SU-DHL-6 (cell line): ENCODE measurements at regions not wholly inside any gene's neighbourhood (a gene's known extent, or its start where the extent isn't known, plus 50 kb on each side); places are given as distances from the start of the nearest gene placed in this dataset.

ENCODE experiments used
- H2AFZ ChIP-seq: fragments of 200-600 bp; sonication (generic); 2 replicates; pipeline ENCODE4 v1.6.1; 2014; ENCODE audit warnings: low read depth, mild to moderate bottlenecking, moderate library complexity, mixed read lengths, antibody characterized with exemption, low read length; ENCODE audit not compliant: severe bottlenecking
- H3F3A ChIP-seq: fragments of 200-600 bp; shearing (Covaris generic); 2 replicates; pipeline ENCODE4 v1.6.0; 2016; ENCODE audit warnings: antibody characterized with exemption, mild to moderate bottlenecking; ENCODE audit not compliant: insufficient read depth
- H3K27ac ChIP-seq: fragments of 200-600 bp; sonication (generic); 2 replicates; pipeline ENCODE4 v1.5.1; 2016; ENCODE audit warnings: low read depth, mild to moderate bottlenecking, low read length, moderate library complexity, mixed read lengths
- H3K27me3 ChIP-seq: fragments of 200-600 bp; sonication (generic), shearing (Covaris generic); 2 replicates; pipeline ENCODE4 v1.6.0; 2014; ENCODE audit warnings: mild to moderate bottlenecking, low read length
- H3K36me3 ChIP-seq: fragments of 200-600 bp; sonication (generic); 2 replicates; pipeline ENCODE4 v1.6.1; 2014; ENCODE audit warnings: mild to moderate bottlenecking, low read length, mixed read lengths
- H3K4me2 ChIP-seq: fragments of 300-600, 200-600 bp; shearing (Covaris generic), sonication (generic); 2 replicates; pipeline ENCODE4 v1.6.0; 2014; ENCODE audit warnings: low read length, low read depth, mild to moderate bottlenecking; ENCODE audit not compliant: poor library complexity, severe bottlenecking
- H3K4me3 ChIP-seq: fragments of 200-600 bp; sonication (generic); 2 replicates; pipeline ENCODE4 v1.5.1; 2014; ENCODE audit warnings: antibody characterized with exemption, low read length, mild to moderate bottlenecking, mixed read lengths; ENCODE audit not compliant: insufficient read depth, poor library complexity, severe bottlenecking
- H3K79me2 ChIP-seq: fragments of 200-600 bp; sonication (generic); 2 replicates; pipeline ENCODE4 v1.6.1; 2014; ENCODE audit warnings: mild to moderate bottlenecking, low read length, moderate library complexity; ENCODE audit not compliant: insufficient read depth
- H3K9ac ChIP-seq: fragments of 200-600 bp; sonication (generic); 2 replicates; pipeline ENCODE4 v1.7.0; 2014; ENCODE audit warnings: mild to moderate bottlenecking, low read length
- H3K9me2 ChIP-seq: fragments of 200-600 bp; sonication (generic); replicated peaks from 2 replicates; pipeline ENCODE4 v1.6.1; 2014; ENCODE audit warnings: low read length; ENCODE audit not compliant: insufficient read depth
- H3K9me3 ChIP-seq: fragments of 200-600 bp; sonication (generic); 2 replicates; pipeline ENCODE4 v1.6.1; 2014; ENCODE audit warnings: low read length, mixed read lengths; ENCODE audit not compliant: insufficient read depth
- H4K20me1 ChIP-seq: fragments of 200-600 bp; sonication (generic); 2 replicates; pipeline ENCODE4 v1.6.1; 2014; ENCODE audit warnings: low read depth, mild to moderate bottlenecking, antibody characterized with exemption, low read length, moderate library complexity, mixed read lengths
- EZH2phosphoT487 ChIP-seq: fragments of 200-600 bp; sonication (generic), shearing (Covaris generic); conservative IDR thresholded peaks from 2 replicates; pipeline ENCODE4 v1.6.1; 2018; ENCODE audit warnings: mild to moderate bottlenecking, antibody characterized with exemption, low read length, moderate library complexity, mixed read lengths
- TF ChIP-seq, protein P1 (sequence below): fragments of 200-600 bp; sonication (generic); IDR thresholded peaks from one replicate; pipeline ENCODE4 v1.5.1; 2017; ENCODE audit warnings: antibody characterized with exemption, mild to moderate bottlenecking, low read length, moderate library complexity; ENCODE audit not compliant: insufficient read depth, poor library complexity, severe bottlenecking

DNA sequence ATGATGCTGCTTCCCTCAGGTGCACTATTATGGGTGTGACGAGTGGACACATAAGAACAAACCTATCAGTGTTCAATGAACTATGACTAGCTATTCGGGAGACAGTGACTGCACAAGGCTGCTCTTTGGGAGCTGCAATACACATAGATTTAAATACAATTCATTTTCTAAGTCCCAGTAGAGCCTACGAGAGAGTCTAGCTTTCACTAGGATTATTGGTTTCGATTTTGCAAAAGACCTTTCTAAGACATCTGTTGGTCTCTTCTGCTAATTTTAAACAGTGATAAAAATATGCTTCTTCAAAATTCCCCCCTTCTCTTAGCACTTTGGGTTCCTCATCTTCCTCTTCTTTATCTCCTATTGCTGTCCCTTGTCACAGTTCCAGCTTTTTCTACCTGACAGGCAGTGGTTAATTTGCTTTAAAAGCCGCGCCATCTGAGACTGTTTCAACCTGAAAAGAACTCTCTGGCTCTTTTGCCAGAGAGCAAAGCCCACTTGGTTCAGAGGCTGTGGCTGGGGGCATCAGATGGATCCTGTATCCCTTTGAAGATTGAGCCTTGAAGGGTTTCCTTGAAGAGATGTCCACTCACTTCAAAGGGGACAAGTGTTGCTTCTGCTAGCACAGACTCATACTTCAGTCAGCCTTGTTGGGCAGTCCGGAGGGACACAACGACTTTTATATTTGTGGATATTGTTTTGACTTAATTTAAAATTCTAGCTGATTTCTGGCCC is 241.5 kb downstream of the MAN2A1 start:
- H3K4me2 ChIP-seq: no peak overlapping the region
- H3K27me3 ChIP-seq: no peaks in the 10 kb centered on the region
- H2AFZ ChIP-seq: no peak overlapping the region
- H3K36me3 ChIP-seq: no peaks in the 10 kb centered on the region
- no peak overlapping the region for H3K9ac ChIP-seq
- no peaks in the 10 kb centered on the region for H4K20me1 ChIP-seq
- no peaks in the 10 kb centered on the region for H3K79me2 ChIP-seq
- no peaks in the 10 kb centered on the region for H3K9me2 ChIP-seq
- no peak overlapping the region for H3K27ac ChIP-seq
- no peak overlapping the region for H3K4me3 ChIP-seq
- no peaks in the 10 kb centered on the region for H3K9me3 ChIP-seq
- H3F3A ChIP-seq: no peaks in the 10 kb centered on the region
- no peak for TF ChIP-seq EZH2phosphoT487
- TF ChIP-seq, protein P1, sequence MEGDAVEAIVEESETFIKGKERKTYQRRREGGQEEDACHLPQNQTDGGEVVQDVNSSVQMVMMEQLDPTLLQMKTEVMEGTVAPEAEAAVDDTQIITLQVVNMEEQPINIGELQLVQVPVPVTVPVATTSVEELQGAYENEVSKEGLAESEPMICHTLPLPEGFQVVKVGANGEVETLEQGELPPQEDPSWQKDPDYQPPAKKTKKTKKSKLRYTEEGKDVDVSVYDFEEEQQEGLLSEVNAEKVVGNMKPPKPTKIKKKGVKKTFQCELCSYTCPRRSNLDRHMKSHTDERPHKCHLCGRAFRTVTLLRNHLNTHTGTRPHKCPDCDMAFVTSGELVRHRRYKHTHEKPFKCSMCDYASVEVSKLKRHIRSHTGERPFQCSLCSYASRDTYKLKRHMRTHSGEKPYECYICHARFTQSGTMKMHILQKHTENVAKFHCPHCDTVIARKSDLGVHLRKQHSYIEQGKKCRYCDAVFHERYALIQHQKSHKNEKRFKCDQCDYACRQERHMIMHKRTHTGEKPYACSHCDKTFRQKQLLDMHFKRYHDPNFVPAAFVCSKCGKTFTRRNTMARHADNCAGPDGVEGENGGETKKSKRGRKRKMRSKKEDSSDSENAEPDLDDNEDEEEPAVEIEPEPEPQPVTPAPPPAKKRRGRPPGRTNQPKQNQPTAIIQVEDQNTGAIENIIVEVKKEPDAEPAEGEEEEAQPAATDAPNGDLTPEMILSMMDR: no peak

GRCh38 chr5:109935833-109936490 is 246.2 kb downstream of the MAN2A1 start:
- H3K79me2 ChIP-seq: no peaks in the 10 kb centered on the region
- no peaks in the 10 kb centered on the region for H3K36me3 ChIP-seq
- no peak overlapping the region for H3K9ac ChIP-seq
- no peak overlapping the region for H3K4me2 ChIP-seq
- no peaks in the 10 kb centered on the region for H3F3A ChIP-seq
- no peak overlapping the region for H2AFZ ChIP-seq
- no peaks in the 10 kb centered on the region for H4K20me1 ChIP-seq
- peaks cover 4% of the 10 kb centered on the region; the same call in 1 of the 2 replicates for H3K9me3 ChIP-seq
- H3K4me3 ChIP-seq: no peak overlapping the region
- TF ChIP-seq, protein P1: no peak
- TF ChIP-seq EZH2phosphoT487: no peak
- no peaks in the 10 kb centered on the region for H3K27me3 ChIP-seq
- H3K27ac ChIP-seq: no peak overlapping the region
- H3K9me2 ChIP-seq: no peaks in the 10 kb centered on the region

DNA sequence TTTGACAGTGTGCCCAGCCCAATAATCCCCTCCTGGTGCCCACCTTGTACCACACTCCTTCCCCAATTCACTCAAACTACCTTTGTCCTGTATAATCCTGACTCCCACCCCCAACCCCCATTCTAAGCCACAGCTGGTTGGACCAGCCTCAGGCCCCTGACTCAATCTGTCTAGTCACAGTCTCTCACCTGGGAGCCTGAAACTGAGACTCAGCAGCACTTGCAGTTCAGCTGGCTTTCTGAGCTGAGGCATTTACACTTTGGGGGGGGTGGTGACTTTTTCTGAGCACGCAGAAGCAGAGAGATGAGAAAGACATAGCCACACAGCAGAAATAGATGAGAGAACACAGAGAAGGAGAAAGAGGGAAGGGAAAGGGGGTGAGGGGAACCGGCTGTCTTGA is 247.3 kb downstream of the MAN2A1 start:
- Histone ChIP-seq H3K27ac (no peak overlapping the region), H3K9me2 (no peaks in the 10 kb centered on the region), H3K9ac (no peak overlapping the region), H3K27me3 (no peaks in the 10 kb centered on the region), H4K20me1 (no peaks in the 10 kb centered on the region), H3K9me3 (peaks cover 4% of the 10 kb centered on the region; the same call in 1 of the 2 replicates), H3K4me2 (no peak overlapping the region), H3F3A (no peaks in the 10 kb centered on the region), H3K4me3 (no peak overlapping the region), H3K36me3 (no peaks in the 10 kb centered on the region), H3K79me2 (no peaks in the 10 kb centered on the region), H2AFZ (no peak overlapping the region)
- no peak for TF ChIP-seq EZH2phosphoT487
- TF ChIP-seq, protein P1: no peak
